ENCODE measurements at regions not wholly inside any gene's neighbourhood (a gene's known extent, or its start where the extent isn't known, plus 50 kb on each side); places are given as distances from the start of the nearest gene placed in this dataset.

DNA sequence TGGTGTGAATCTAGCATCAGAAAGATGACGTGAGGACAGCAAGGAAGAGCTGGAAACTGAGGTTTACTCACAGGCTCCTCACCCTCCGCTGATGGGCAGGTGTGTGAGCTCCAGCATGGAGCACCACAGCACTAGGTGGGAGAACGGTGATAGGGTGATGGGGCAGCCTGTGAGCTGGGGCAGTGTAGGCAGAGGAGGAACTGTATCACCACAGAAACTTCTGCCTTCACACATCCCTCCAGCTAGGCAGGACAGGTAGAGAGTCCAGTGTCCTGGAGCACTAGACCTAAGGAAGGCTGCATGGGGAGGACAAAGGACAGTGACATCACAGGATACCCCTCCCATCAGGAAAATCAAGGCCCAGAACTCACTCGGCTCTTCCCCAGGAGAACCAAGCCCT is 241.8 kb upstream of the PRSS58 start:
- no TSS peak for BruUV-seq (replicated peaks)
- 62% methylated on average over 2 of the region's 4 CpGs; no CpG with 5 or more reads in 1 of the 2 experiments for WGBS, 2 experiments (ENCODE audit: extremely low coverage in 2 of 2, insufficient read length in 1 of 2)
- no peaks in the 10 kb centered on the region for H3K9me3 ChIP-seq (ENCODE audit: control insufficient read depth, insufficient read depth, low read length)
- no peak overlapping the region for H2AK9ac ChIP-seq (replicated peaks; ENCODE audit: low read depth, low read length, poor library complexity)
- no peak overlapping the region for H3K14ac ChIP-seq (replicated peaks; ENCODE audit: low read depth, low read length)
- POLR2A ChIA-PET (ENCODE audit: unreplicated experiment) = no interaction called here
- H3K23ac ChIP-seq (ENCODE audit: low read depth, low read length) = no peak overlapping the region
- DNase-seq (no peak), ATAC-seq (ENCODE audit: low read depth) (no peak)
- H3K27ac ChIP-seq (ENCODE audit: insufficient read depth, low read length) = no peak overlapping the region
- H3K9ac ChIP-seq (ENCODE audit: low read depth, low read length) = no peak overlapping the region
- H3K36me3 ChIP-seq (ENCODE audit: control insufficient read depth, insufficient read depth, low read length) = no peaks in the 10 kb centered on the region
- peaks cover 8% of the 10 kb centered on the region for H3K4me1 ChIP-seq (ENCODE audit: control insufficient read depth, insufficient read depth, low read length)
- no peak overlapping the region for H2BK5ac ChIP-seq (ENCODE audit: low read depth, low read length, poor library complexity, severe bottlenecking)
- peaks cover 3% of the 10 kb centered on the region; the same call in 1 of the 2 replicates for H3K9me1 ChIP-seq (ENCODE audit: insufficient read depth, low read length)
- CTCF ChIA-PET = interaction anchor here (3.0 kb wide), 1 partner anchor 16 kb away, joined by 10 read pairs; no protein-coding TSS in a partner anchor
- intact Hi-C loops (cut with micrococcal nuclease) = no loop called here
- no peak for TF ChIP-seq MAZ (IDR thresholded peaks at IDR 0.05; ENCODE audit: borderline replicate concordance, low read depth, low read length)
- TF ChIP-seq MXI1 (IDR thresholded peaks at IDR 0.05; ENCODE audit: borderline replicate concordance, low read depth, low read length) = no peak
- TF ChIP-seq FOS (IDR thresholded peaks at IDR 0.05; ENCODE audit: low read depth, low read length) = no peak
- no peak for TF ChIP-seq RAD21 (IDR thresholded peaks at IDR 0.05; ENCODE audit: low read length)
- TF ChIP-seq MAFK (IDR thresholded peaks at IDR 0.05; ENCODE audit: low read depth, low read length) = no peak
- TF ChIP-seq CTCF (conservative IDR thresholded peaks at IDR 0.05; ENCODE audit: low read depth, low read length) = no peak
- no peak for TF ChIP-seq RCOR1 (IDR thresholded peaks at IDR 0.05; ENCODE audit: insufficient replicate concordance, low read length)
- no peak for TF ChIP-seq CHD1 (IDR thresholded peaks at IDR 0.05; ENCODE audit: low read depth, low read length)
- TF ChIP-seq CEBPB (IDR thresholded peaks at IDR 0.05; ENCODE audit: low read depth, low read length) = no peak
- TF ChIP-seq, protein P1, sequence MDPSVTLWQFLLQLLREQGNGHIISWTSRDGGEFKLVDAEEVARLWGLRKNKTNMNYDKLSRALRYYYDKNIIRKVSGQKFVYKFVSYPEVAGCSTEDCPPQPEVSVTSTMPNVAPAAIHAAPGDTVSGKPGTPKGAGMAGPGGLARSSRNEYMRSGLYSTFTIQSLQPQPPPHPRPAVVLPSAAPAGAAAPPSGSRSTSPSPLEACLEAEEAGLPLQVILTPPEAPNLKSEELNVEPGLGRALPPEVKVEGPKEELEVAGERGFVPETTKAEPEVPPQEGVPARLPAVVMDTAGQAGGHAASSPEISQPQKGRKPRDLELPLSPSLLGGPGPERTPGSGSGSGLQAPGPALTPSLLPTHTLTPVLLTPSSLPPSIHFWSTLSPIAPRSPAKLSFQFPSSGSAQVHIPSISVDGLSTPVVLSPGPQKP (IDR thresholded peaks at IDR 0.05; ENCODE audit: borderline replicate concordance, low read depth, low read length) = no peak
- no peak for TF ChIP-seq USF2 (IDR thresholded peaks at IDR 0.05; ENCODE audit: low read depth, low read length)
- peak overlapping the region; percentile 30; the same call in 1 of the 2 replicates for H2AK5ac ChIP-seq (ENCODE audit: low read depth, low read length)
- peak overlapping the region; percentile 4; the same call in 1 of the 2 replicates for H3K4ac ChIP-seq (ENCODE audit: low read depth, low read length)
- H4K20me1 ChIP-seq (ENCODE audit: insufficient read depth, low read length) = no peaks in the 10 kb centered on the region
- in situ Hi-C loops (cut with MboI; ENCODE audit: low sequenced_read_pairs) = no loop called here
- H4K91ac ChIP-seq (ENCODE audit: insufficient read depth, low read depth, low read length) = peak overlapping the region; percentile 38; the same call in 1 of the 2 replicates
- H2BK15ac ChIP-seq (ENCODE audit: low read depth, low read length) = no peak overlapping the region
- H3K18ac ChIP-seq (ENCODE audit: low read depth, low read length) = no peak overlapping the region; the same call in 1 of the 2 replicates
- no peak overlapping the region; a peak in 1 of 4 replicates for H4K8ac ChIP-seq (ENCODE audit: low read depth in 2 of 2, low read length in 2 of 2)
- H2AFZ ChIP-seq (replicated peaks; ENCODE audit: low read length, poor library complexity) = no peak overlapping the region
- peak overlapping the region; percentile 18; the same call in 1 of the 2 replicates for H2BK120ac ChIP-seq (ENCODE audit: low read depth, low read length)
- H2BK20ac ChIP-seq (ENCODE audit: low read depth, low read length) = peak overlapping the region; percentile 41
- H3K4me2 ChIP-seq (ENCODE audit: low read depth, low read length) = no peak overlapping the region
- peaks cover 2% of the 10 kb centered on the region for H3K27me3 ChIP-seq (ENCODE audit: control insufficient read depth, insufficient read depth, low read length)
- H4K5ac ChIP-seq (ENCODE audit: low read depth, low read length) = no peak overlapping the region
- dilution Hi-C loops (cut with HindIII; ENCODE audit: low sequenced_read_pairs, unreplicated experiment) = loop anchor here (25.0 kb wide), 1 partner anchor 288 kb away; no protein-coding TSS in a partner anchor
- H3K79me1 ChIP-seq (ENCODE audit: low read depth in 1 of 2, low read length in 2 of 2) = no peaks in the 10 kb centered on the region
- no peak overlapping the region for H3K56ac ChIP-seq (ENCODE audit: extremely low read depth, insufficient read depth, low read length)
- H3K4me3 ChIP-seq (ENCODE audit: insufficient read depth, low read depth, low read length) = no peak overlapping the region
